GM12875 (cell line): ENCODE measurements at regions not wholly inside any gene's neighbourhood (a gene's known extent, or its start where the extent isn't known, plus 50 kb on each side); places are given as distances from the start of the nearest gene placed in this dataset.

Source experiments
- H3K4me3 ChIP-seq: one replicate; pipeline ENCODE4 v1.5.1; 2011; ENCODE audit warnings: low read depth, low read length, control low read depth
- CTCF ChIP-seq: IDR thresholded peaks from 2 replicates; pipeline ENCODE4 v1.5.1; 2011; ENCODE audit warnings: low read depth, mild to moderate bottlenecking, control low read depth, inconsistent platforms, low read length, moderate library complexity, borderline replicate concordance; ENCODE audit not compliant: insufficient read depth

- H3K4me3 ChIP-seq, result no peak overlapping the region
- TF ChIP-seq CTCF, result no peak
Observed at GRCh38 chr11:98679673-98680072, 341.1 kb upstream of the CNTN5 start.

- no peak for TF ChIP-seq CTCF
- H3K4me3 ChIP-seq, result no peak overlapping the region
Observed at GRCh38 chr11:98701541-98701940, 319.2 kb upstream of the CNTN5 start.

- no peak overlapping the region for H3K4me3 ChIP-seq
- no peak for TF ChIP-seq CTCF
Observed at GRCh38 chr11:98703779-98704556, 316.8 kb upstream of the CNTN5 start.

- no peak overlapping the region for H3K4me3 ChIP-seq
- no peak for TF ChIP-seq CTCF
Observed at GRCh38 chr11:98710026-98710425, 310.7 kb upstream of the CNTN5 start.

GRCh38 chr11:98710986-98711385, 309.8 kb upstream of the CNTN5 start:
- no peak overlapping the region for H3K4me3 ChIP-seq
- no peak for TF ChIP-seq CTCF

- no peak overlapping the region for H3K4me3 ChIP-seq
- TF ChIP-seq CTCF, result no peak
Observed at GRCh38 chr11:98720951-98721350, 299.8 kb upstream of the CNTN5 start.

- TF ChIP-seq CTCF, result no peak
- no peak overlapping the region for H3K4me3 ChIP-seq
Observed at GRCh38 chr11:98725471-98725870, 295.3 kb upstream of the CNTN5 start.
